Activated effector memory CD4-positive, alpha-beta T cell treated with anti-CD3 and anti-CD28 coated beads, Interleukin-2, amount 50 U/mL, for 16 hours (primary cell): ENCODE measurements at regions not wholly inside any gene's neighbourhood (a gene's known extent, or its start where the extent isn't known, plus 50 kb on each side); places are given as distances from the start of the nearest gene placed in this dataset.
"Not testable (repeated sequence)": the region's sequence is repeated elsewhere in the genome, so short reads cannot be mapped to it uniquely, and the experiment has no call there.

Source experiments
- DNase-seq: peaks from one replicate; pipeline ENCODE4 v3.0.0-alpha.2; 2020

DNA sequence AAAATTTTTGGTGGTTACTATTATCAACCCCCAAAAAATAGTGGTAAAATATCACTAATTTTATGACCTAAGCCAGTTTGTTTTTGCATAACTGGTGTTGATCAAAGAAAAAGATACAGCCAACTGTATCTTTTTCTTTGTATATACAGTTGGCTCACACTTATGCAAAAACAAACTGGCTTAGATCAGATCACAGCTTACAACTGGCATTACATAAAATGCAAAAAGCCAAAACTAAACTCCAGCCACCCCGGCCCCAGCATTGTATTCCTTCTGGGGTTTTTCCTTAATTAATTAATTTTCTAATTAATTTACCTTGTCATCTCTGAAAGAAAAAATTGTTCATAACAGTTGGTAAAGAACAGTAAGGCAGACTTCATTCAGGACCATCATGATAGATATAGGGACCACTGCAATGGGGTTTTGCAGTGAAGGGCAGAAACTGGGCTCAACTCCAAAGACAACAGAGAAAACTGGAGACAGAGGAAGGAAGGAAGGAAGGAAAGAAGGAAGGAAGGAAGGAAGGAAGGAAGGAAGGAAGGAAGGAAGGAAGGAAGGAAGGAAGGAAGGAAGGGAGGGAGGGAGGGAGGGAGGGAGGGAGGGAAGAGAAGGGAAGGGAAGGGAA, 202.1 kb downstream of the HNRNPD start:
- DNase-seq, result no peak

DNA sequence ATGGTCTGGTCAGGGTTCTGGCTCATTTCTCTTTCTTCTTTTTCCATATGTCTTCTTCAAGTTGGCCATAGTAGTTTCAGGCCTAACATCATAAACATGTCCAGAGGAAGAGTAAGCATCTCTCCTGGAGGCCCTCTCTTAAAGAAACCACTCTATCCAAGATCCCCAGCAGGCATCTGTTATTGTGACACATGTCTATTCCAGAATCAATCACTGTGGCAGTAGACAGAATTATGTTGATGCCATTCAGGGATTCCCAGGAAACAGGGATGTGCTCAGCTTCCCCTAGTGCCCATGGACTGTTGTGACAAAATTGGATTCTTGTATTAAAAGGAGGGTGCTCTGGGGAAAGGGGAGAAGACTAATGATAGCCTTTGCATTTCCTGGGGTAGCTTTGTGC, 224.0 kb downstream of the HNRNPD start:
- no peak for DNase-seq

DNA sequence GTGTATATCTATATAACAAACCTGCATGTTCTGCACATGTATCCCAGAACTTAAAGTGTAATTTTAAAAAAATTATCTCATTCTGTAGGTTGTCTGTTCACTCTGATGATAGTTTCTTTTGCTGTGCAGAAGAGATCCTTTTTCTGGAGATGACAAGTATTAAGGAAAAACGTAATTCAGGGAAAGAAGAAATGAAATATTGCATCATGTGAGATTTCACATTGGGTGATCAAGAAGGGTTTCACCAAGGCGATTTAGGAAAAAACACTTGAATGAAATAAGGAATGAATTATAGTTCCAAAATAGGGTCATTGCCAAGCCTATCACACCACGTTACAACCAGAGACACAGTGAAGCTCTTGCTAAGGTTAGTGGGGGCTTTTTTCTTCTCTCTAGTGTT, 227.9 kb downstream of the HNRNPD start:
- no peak for DNase-seq

DNA sequence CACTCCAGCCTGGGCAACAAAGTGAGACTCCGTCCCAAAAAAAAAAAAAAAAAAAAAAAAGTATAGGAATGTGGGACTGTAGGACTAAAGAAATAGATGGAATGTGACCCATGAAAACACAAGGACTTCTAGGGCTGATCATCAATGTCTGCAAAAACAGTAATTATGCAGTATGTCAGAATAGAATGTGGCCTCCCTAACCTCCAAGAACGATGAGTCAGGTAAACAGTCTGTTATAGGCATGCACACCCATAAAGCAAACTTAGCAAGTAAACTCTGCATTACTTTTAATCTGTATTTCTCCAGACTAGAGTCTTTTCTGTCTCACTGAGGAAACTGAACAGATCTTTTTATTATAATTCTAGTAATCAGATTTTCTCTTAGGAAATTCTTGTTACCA, 233.4 kb downstream of the HNRNPD start:
- DNase-seq, result no peak

DNA sequence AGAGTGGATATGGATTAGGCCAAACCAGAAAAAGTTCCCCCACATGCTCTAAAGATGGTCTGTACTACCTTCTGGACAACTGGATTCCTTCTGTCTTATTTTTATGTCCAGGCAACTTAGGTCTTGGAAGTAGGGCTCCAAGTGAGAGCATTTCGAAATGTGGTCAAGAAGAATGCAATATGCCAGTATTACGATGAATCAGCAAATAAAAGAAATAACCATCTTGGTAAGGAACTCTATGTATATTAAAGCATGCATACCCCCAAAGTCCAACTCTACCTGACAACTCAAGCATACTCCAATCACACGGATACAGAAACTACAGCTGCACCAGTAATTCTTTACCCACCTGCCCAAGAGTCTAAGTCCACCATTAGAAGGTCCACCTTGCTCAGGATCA, 234.5 kb downstream of the HNRNPD start:
- DNase-seq, result no peak

DNA sequence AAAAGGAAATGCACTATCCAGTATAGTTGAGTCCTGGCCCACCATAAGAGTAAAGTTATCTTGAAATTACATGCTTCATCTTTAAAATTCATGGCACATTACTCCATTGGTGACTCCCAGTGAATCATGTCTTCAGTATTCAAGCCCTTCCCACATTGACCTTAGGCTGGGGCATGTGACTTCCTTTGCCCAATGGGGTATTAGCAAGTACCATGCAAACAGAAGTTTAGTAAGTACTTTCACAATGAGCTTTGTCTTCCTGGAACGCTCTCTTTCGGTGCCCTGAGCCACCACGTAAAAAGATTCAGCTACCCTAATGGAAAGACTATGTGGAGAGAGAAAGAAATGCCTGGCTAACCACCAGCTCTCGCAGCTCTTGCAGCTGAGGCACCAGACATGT, 235.4 kb downstream of the HNRNPD start:
- no peak for DNase-seq

DNA sequence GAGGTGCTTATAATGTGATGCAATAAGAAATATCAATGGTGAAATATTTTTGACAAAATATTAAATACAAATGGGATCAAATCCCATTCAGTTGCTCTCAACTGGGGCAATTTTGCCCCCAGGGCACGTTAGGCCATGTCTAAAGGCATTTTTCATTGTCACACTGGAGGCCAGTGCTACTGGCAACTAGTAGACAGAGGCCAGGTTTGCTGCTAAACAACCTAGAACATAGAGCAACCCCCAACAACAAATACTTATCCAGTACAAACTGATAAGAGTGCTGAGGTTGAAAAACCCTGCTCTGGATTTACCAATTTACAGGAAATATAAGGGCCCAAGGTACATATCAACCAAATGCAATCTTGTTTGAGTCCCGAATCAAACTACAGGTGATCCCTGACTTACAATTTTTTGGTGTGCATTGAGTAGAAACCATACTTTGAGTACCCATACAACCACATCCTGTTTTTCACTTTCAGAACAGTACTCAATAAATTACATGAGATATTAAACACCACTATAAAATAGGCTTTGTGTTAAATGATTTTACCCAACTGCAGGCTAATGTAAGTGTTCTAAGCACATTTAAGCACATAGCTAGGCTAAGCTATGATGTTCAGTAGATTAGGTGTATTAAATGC, 237.5 kb downstream of the HNRNPD start:
- DNase-seq, result no peak

DNA sequence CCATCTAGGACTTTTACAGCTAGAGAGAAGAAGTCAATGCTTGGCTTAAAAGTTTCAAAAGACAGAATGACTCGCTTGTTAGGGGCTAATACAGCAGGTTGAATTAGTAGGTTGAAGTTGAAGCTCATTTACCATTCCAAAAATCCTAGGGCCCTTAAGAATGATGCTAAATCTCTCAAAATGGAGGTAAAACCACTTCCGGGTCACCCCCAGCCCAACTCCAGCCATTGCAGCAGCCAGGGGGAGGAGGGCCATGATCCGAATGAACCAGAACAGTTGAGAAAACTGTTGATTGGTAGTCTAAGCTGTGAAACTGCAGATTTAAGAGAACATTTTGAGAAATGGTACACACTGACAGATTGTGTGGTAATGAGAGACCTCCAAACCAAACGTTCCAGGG, 245.4 kb downstream of the HNRNPD start:
- DNase-seq, result no peak

DNA sequence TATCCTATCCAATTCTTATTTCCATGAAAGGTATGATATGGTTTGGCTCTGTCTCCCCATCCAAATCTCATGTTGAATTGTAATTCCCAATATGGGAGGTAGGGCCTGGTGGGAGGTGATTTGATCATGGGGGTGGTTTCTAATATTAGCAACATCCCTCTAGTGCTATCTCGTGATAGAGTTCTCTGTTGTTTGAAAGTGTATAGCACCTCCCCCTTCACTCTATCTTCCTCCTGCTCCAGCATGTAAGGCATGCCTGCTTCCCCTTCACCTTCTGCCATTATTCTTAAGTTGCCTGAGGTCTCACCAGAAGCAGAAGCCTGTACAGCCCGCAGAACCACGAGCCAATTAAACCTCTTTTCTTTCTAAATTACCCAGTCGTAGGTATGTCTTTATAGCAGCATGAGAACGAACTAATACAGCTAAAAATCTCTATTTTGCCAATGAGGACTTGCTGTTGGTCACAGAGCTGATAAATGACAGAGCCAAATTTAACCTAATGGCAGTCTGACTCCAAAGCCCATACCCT, 247.2 kb downstream of the HNRNPD start:
- no peak for DNase-seq

DNA sequence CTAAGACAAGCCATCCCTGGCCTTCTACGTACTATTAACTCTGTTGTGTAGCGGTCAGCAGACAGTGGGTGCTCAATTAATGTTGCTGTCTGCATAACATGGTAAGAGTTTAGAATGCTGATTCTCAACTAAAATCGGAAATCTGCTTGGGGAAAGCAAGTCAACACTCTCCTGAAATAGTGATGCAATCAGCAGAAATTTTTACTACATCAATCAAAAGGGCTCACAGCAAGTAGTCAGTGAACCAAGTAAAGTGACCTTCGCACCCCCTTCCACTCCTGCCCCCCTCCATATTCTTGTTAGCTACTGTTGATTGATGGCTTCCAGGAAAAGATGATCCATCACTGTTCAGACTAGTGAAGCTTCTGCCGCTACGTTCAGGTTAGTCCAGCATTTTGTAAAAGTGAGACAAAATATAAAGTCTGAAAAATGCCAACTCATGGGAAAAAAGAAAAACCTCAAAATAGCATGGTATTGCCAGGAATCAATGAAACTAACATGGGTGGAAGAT, 247.9 kb downstream of the HNRNPD start:
- DNase-seq, result no peak

DNA sequence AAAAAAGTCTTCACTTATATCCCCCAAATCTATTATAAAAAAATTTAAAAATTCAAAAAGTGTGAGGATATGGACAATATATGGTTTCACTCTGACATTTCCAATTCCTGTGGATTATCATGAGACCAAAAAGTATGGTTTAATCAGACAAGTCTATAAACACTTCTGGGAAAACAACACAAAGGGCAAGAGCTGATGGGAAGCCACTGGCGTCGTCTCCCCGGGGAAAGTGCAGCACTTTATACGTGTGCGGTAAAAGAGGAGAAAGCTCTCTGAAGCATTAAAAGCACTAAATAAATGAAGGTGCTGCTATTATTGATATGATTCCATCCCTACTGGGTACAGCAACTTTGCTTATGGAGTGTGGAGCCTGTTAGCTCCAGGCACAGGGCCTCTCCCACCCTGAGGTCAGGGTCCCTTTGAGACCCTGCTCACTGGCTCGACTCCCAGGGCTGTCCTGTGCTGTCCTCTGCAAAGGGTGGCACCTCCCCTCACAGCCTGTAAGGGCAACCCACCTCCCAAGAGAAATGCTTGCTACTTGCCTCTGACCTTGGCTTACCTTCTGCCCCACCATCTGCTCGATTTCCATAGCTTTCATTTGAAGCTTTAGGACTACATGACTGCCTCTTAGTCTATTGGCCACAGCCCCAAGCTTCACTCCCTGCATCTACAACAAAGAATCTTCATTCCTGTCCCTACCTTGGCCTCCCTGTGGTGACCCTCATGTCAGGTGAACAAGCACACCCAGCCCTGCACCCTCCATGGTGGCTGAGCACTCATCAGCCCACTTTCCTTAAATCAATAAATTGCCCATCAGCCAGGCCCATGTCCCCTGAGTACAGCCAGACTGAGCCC, 248.6 kb downstream of the HNRNPD start:
- DNase-seq, result no peak

DNA sequence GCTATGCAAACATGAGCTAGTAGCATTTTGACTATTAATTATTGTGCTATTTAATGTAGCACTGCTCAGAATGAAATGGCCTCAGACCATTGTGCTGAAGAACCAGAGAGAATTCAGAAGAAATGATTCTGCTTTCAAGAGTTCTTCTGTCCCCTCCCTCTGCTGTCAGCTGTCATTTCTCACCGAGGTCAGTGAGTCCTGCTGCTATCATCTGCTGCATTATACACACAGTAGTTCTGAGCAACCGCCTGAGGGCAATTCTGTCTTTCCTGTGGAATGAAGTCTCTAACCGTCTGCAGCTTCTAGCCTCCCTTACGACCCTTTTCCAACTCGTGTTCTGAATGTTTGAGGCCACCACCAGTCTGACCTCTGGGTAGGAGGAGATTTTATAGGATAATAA, 249.4 kb downstream of the HNRNPD start:
- DNase-seq, result no peak

DNA sequence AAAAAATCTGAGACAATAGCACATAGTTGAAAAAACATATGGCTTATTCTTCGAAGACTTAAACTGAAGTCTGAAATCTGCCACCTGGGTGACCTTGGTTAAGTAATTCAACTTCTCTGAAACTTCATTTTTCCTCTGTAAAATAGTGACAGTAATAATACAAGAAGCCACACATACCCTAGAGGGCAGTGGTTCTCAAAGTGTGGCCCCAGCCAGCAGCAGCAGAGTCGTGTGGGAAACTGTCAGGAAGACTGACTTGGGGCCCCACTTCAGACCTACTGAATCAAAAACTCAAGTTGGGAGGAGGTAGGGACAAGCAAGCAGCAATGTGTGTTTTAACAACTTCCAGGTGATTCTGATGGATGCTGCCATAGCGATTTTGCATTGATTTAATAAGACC, 249.9 kb downstream of the HNRNPD start:
- no peak for DNase-seq

DNA sequence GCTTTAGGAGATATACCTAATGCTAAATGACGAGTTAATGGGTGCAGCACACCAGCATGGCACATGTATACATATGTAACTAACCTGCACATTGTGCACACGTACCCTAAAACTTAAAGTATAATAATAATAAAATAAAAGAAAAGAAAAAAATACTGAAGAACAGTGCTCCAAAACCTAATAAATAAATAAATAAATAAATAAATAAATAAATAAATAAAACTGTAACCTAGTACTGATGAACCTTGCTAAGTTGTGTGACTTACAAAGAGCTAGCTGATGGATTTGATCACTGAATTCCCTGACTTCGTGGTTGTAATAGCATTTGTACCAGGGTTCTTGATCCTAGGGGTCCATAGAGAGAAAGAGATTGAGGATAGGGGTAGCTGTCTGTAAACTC, 258.6 kb downstream of the HNRNPD start:
- DNase-seq, result not testable (repeated sequence)

DNA sequence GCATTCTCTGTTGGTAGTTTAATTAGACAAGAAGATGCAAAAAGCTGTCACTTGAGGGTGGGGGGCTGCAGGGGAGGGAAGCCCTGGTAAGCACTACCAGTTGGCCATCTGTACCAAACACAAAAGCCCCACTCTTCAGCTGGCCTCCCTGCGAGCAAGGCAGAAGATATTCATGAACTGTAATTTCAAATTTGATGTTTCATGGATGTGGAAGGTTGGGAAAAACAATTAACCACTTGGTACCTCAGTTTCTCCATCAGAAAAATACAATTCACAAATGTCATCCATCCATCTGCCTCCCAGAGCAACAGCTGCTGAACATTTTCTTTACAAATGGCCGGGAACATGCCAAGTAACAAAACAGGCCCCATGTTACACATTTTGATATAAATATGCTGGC, 265.3 kb downstream of the HNRNPD start:
- no peak for DNase-seq

DNA sequence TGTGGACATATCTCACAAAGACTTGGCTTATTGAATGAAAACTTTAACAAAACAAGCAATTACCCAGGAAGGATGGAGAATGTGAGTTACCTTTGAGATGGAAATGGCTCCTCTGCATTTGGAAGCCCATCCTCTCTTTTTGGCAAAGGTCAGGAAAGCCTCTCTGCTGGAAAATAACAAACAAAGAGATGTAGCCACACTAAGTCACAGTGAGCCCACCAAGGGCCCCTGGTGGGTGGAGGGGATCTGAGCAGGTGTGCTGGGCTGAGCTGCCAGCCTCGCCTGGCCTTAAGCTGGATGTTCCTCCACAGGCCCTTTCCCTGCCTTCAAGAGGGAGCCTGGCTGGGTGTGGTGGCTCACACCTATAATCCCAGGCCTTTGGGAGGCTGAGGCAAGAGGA, 269.2 kb downstream of the HNRNPD start:
- DNase-seq, result no peak

DNA sequence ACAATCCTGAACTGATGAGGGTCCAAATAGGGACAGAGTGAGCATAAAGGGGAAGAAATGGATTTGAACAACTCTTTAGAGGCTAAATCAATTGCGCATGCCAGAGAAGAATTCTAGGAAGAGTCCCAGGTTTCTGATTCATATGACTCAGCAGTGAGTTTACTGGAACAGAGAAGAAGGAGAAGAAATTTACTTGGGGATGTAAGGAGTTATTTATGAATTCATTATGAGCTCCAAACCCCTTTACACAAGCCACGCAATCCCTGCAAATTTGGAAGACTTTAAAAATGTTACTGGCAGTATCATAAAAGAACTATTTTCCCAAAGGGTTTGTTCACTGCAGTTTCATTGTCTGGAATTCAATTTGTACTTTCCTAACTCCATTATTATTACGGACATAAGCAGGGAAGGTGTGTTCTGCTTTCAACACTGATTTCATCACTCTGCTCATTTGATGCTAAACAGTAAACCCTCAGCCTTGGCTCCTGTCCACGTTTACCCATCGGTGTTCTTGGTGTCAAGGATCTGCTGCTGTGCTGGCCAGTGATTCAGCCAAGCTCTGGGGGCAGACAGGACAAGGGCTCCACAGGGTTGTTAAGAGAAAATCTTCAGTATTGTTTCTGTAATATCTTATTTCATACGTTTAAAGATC, 273.7 kb downstream of the HNRNPD start:
- DNase-seq, result no peak

DNA sequence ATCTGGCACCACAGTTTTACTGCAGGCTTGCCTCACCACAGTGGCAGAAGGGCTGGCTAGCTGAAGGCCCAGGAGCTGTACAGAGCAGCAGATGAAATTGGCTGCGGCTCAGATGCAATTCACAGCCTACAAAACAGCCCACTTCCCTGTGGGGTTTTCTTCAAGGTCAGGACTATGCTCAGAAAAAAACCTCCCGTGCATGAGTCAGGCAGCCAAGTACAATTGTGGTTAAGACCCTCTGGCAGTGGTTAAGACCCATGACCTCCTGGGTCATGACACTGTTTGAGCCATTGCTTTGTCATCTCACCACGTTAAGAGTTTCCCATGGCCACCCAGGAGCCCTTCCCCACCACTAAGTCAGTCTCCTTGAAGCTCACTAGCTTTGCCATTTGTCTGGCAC, 276.3 kb downstream of the HNRNPD start:
- DNase-seq, result no peak

DNA sequence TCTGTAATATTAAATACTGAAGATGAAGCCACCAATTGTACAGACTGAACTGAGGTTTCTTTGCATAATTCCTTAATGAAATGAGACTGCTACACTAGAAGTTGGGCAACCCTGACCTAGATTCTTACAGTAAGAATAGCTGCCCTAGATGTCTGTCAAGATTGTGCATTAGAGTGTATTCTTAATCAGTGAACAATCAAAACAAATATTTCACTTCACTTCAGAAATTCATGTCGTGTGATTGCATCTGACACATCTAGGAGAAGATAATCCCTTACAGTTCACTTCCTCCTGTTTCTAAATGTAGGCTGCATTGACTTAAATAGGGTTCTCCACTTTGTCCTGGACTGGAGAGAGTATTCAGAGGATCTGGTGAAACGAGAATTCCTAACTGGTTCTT, 283.1 kb downstream of the HNRNPD start:
- DNase-seq, result no peak

DNA sequence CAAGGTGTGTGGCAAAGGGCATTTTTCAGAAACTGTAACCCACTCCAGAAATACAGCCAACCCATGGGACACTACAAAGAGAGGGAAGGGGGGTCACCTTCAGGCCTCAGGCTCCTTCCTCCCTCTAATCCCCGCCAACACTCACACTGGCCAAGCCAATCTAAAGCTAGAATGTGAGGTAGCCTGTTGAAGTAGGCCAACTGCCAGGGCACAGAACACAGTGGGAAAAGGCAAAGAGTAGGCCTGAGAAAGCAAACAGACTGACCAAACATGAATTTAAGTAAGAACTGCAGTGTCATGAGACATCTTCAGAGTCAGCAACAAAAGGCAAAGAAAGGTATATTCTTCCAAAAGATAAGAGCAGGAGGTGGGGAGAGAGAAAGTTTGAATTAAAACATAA, 289.0 kb downstream of the HNRNPD start:
- DNase-seq, result no peak

DNA sequence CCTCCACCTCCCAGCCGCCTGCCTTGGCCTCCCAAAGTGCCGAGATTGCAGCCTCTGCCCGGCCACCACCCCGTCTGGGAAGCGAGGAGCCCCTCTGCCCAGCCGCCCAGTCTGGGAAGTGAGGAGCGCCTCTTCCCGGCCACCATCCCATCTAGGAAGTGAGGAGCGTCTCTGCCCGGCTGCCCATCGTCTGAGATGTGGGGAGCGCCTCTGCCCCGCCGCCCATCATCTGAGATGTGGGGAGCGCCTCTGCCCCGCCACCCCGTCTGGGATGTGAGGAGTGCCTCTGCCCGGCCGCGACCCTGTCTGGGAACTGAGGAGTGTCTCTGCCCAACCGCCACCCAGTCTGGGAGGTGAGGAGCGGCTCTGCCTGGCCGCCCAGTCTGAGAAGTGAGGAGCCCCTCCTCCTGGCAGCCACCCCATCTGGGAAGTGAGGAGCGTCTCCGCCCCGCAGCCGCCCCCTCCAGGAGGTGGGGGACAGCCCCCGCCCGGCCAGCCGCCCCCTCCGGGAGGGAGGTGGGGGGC, 296.3 kb downstream of the HNRNPD start:
- DNase-seq, result not testable (repeated sequence)

DNA sequence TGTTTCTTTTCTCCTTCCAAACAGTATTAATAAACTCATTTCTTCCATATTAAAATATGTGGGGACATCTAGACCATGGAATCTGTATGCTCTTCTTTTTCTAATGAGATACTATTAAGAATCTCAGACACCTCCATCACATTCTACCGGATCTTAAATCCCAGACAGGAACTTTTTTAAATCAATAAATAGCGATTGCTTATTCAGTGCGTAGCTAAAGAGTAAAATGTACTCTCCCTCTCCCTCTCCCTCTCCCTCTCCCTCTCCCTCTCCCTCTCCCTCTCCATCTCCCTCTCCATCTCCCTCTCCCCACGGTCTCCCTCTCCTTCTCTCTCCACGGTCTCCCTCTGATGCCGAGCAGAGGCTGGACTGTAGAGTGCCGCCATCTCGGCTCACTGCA, 297.0 kb downstream of the HNRNPD start:
- no peak for DNase-seq

DNA sequence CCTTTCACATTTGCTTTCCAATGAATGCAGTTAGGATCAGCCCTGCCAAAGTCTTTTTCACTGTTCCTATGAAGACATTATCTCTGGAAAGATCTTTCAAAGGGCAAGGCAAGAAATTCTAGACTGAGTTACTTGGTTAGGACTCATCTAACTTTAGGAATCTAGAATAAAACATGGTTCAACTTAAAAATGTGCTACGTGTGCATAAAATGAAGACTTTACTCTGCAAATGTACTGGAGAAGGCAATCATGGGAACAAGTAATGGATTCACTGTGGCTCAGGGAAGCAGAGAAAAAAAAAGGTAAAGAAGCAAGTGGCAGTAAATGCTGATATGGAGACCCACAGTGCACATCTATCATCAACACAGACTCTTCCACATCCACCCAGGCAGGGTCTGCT, 297.4 kb downstream of the HNRNPD start:
- DNase-seq, result no peak
